ENCODE measurements at regions not wholly inside any gene's neighbourhood (a gene's known extent, or its start where the extent isn't known, plus 50 kb on each side); places are given as distances from the start of the nearest gene placed in this dataset.

DNA sequence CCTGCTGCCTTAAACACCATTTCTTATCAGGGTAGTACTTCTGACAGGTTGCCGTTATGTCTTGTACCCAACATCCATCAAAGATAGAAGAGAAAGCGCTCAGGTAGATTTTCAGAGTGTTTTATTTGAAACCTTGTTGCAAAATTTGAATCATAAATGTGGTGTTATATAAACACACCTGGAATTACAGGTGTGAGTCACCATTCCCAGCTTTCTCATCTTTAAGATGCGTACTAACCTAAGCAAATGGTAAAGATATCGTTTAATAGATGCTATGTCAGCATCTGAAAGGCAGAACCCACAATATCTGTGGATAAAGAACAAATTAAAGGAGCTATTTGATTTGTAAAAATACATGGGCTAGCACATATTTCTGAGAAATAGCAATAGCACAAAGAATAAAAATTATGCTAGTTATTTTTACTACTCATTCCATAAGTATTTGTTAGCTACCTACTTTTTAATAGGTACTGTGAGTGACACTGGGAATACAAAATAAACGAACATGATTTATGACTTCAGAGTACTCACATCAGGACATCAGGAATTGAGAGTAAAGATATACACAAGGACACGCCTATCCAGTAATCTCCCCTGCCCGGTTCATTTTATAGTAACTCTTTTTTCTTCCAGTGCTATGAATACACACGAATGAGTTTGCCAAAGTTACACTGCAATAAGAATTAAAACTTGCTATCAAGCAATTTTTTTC, 193.8 kb downstream of the RBM43 start:
- H3K4me3 ChIP-seq: no peak overlapping the region
- H3K9me3 ChIP-seq: no peaks in the 10 kb centered on the region
- no peak overlapping the region for H3K27ac ChIP-seq
- no peaks in the 10 kb centered on the region for H3K27me3 ChIP-seq
- DNase-seq: no peak
- no peaks in the 10 kb centered on the region for H3K36me3 ChIP-seq (ENCODE audit: low read depth, missing control alignments)
- intact Hi-C loops (cut with DNase I; ENCODE audit: low total_unique reads): no loop called here
- 60 to 63% methylated on average over 8 of the region's 8 CpGs for WGBS, 2 donors
- TF ChIP-seq, protein P1, sequence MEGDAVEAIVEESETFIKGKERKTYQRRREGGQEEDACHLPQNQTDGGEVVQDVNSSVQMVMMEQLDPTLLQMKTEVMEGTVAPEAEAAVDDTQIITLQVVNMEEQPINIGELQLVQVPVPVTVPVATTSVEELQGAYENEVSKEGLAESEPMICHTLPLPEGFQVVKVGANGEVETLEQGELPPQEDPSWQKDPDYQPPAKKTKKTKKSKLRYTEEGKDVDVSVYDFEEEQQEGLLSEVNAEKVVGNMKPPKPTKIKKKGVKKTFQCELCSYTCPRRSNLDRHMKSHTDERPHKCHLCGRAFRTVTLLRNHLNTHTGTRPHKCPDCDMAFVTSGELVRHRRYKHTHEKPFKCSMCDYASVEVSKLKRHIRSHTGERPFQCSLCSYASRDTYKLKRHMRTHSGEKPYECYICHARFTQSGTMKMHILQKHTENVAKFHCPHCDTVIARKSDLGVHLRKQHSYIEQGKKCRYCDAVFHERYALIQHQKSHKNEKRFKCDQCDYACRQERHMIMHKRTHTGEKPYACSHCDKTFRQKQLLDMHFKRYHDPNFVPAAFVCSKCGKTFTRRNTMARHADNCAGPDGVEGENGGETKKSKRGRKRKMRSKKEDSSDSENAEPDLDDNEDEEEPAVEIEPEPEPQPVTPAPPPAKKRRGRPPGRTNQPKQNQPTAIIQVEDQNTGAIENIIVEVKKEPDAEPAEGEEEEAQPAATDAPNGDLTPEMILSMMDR (IDR thresholded peaks at IDR 0.05): no peak
- no peak for TF ChIP-seq POLR2A (IDR thresholded peaks at IDR 0.05)
- no peaks in the 10 kb centered on the region for H3K4me1 ChIP-seq

DNA sequence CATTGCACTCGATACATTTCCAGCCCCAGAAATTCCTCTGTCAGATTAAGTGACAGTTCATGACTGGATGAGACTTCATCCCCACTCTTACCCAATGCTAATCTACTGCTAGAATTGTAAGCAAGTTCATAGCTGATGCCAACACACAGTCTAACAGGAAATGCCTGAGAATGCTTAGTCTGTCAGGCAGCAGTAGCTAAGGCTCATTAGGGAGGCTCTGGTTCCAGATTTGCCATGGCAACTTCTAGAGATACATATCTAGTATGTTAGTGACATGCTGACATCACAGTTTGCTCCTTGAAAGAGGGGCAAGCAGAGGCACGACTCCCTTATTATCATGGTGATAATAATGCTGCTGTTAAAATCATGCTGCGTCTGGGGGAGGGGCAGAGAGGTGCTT, 198.4 kb downstream of the RBM43 start:
- intact Hi-C loops (cut with DNase I; ENCODE audit: low total_unique reads): no loop called here
- DNase-seq: no peak

DNA sequence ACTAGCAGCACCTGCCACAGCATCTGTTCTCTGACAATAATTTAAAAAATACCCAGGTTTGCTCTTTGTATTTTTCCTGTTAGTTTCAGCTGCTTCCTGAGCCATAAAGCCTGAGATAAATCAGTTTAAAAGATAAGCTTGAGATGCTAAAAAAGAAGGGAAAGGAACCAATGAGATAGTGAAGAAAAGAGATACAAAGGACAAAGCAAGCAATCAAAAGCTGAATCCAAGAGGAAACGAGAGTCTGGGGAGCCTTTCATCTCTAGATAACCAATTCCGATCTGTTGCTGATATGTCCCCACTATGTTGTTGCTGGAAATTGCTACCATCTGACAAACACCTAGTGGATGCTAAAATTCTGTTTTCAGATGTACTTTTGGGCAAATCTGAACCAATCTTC, 201.4 kb downstream of the RBM43 start:
- Histone ChIP-seq H3K36me3 (ENCODE audit: low read depth, missing control alignments) (no peaks in the 10 kb centered on the region), H3K27ac (no peak overlapping the region), H3K9me3 (no peaks in the 10 kb centered on the region), H3K27me3 (no peaks in the 10 kb centered on the region), H3K4me1 (no peaks in the 10 kb centered on the region), H3K4me3 (no peak overlapping the region)
- intact Hi-C loops (cut with DNase I; ENCODE audit: low total_unique reads): no loop called here
- TF ChIP-seq POLR2A (IDR thresholded peaks at IDR 0.05): no peak
- TF ChIP-seq, protein P1 (IDR thresholded peaks at IDR 0.05): no peak
- 55 to 65% methylated on average over 2 of the region's 2 CpGs for WGBS, 2 donors
- DNase-seq: no peak

More for the DNA sequence above, 198.4 kb downstream of the RBM43 start:
- Histone ChIP-seq H3K4me1 (no peaks in the 10 kb centered on the region), H3K27ac (no peak overlapping the region), H3K4me3 (no peak overlapping the region), H3K9me3 (no peaks in the 10 kb centered on the region), H3K36me3 (ENCODE audit: low read depth, missing control alignments) (no peaks in the 10 kb centered on the region), H3K27me3 (no peaks in the 10 kb centered on the region)
- TF ChIP-seq POLR2A (IDR thresholded peaks at IDR 0.05): no peak
- TF ChIP-seq, protein P1 (IDR thresholded peaks at IDR 0.05): no peak
- WGBS, 2 donors: 56 to 61% methylated on average over 3 of the region's 3 CpGs

DNA sequence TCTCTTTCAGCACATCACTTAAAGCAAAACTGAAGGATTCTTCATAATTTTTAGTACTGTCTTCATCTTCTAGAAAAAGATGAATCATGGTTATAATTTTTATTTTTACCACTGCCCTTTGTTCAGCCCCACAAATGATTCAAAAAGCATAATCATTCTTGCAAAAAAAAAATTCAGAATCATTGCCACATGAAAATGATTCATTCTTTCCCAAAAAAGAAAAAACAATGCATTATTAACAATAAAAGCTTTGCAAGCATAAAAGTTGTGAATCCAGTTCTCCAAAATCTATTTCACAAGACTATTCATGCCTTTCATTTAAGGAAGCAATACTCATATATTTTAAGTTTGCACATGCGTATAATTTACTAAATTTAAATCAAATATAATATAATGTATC, 204.8 kb downstream of the RBM43 start:
- intact Hi-C loops (cut with DNase I; ENCODE audit: low total_unique reads): no loop called here
- no peak overlapping the region for H3K27ac ChIP-seq
- no peak for DNase-seq
- H3K9me3 ChIP-seq: no peaks in the 10 kb centered on the region
- WGBS, 2 donors: 89 to 94% methylated on average over 1 of the region's 1 CpG
- H3K27me3 ChIP-seq: no peaks in the 10 kb centered on the region
- no peaks in the 10 kb centered on the region for H3K4me1 ChIP-seq
- H3K4me3 ChIP-seq: no peak overlapping the region
- H3K36me3 ChIP-seq (ENCODE audit: low read depth, missing control alignments): no peaks in the 10 kb centered on the region
- TF ChIP-seq POLR2A (IDR thresholded peaks at IDR 0.05): no peak
- TF ChIP-seq, protein P1 (IDR thresholded peaks at IDR 0.05): no peak

DNA sequence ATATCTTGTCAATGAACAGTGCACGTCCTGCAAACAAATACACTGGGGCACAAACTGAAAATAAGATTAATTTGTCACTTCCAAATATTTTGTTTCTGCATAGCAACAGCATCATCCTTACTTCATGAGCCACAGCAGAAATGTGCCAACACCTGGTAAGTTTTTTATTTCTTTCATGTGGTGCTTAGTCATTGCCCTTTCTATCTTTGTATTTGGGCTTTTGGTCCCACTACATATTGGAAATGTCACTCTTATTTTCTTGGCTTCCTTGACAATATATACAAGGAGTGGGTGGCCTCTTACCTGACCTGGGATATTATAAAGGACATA, 208.0 kb downstream of the RBM43 start:
- intact Hi-C loops (cut with DNase I; ENCODE audit: low total_unique reads): no loop called here
- no peaks in the 10 kb centered on the region for H3K4me1 ChIP-seq
- H3K36me3 ChIP-seq (ENCODE audit: low read depth, missing control alignments): no peaks in the 10 kb centered on the region
- no peak overlapping the region for H3K4me3 ChIP-seq
- 82 to 86% methylated on average over 1 of the region's 1 CpG for WGBS, 2 donors
- H3K27ac ChIP-seq: no peak overlapping the region
- H3K27me3 ChIP-seq: no peaks in the 10 kb centered on the region
- TF ChIP-seq, protein P1 (IDR thresholded peaks at IDR 0.05): no peak
- TF ChIP-seq POLR2A (IDR thresholded peaks at IDR 0.05): no peak
- no peak for DNase-seq
- H3K9me3 ChIP-seq: no peaks in the 10 kb centered on the region

All from testis (tissue), 2 donors.